OCI-LY7 (cell line): ENCODE measurements at regions not wholly inside any gene's neighbourhood (a gene's known extent, or its start where the extent isn't known, plus 50 kb on each side); places are given as distances from the start of the nearest gene placed in this dataset.

Experiments used
- BruUV-seq: library from RNA; stranded (reverse); fragments of 400-500 nt; replicated peaks from 2 replicates; lab custom pipeline; 2021; lab: Mats Ljungman, UMichigan
- CTCF ChIA-PET: fragments of 300-600 bp; sonication (Branson Sonifier 250); formaldehyde crosslinking; loops from one replicate; lab custom pipeline; 2022; ENCODE audit warnings: antibody characterized with exemption; ENCODE audit not compliant: unreplicated experiment; lab: Charles Lee
- POLR2A ChIA-PET: fragments of 300-600 bp; sonication (Branson Sonifier 250); formaldehyde crosslinking; loops from one replicate; lab custom pipeline; 2022; ENCODE audit warnings: antibody characterized with exemption; lab: Charles Lee
- DNase-seq: peaks from one replicate; pipeline ENCODE4 v3.0.0-alpha.2; 2015; ENCODE audit warnings: low spot score
- H2AFZ ChIP-seq: fragments of 200-600 bp; sonication (generic), shearing (Covaris generic); 2 replicates; pipeline ENCODE4 v1.6.1; 2014; ENCODE audit warnings: mild to moderate bottlenecking, antibody characterized with exemption, low read length, moderate library complexity
- H3K27ac ChIP-seq: fragments of 200-600 bp; sonication (generic); 2 replicates; pipeline ENCODE4 v1.5.1; 2014; ENCODE audit warnings: mixed run types, low read depth, mild to moderate bottlenecking, moderate library complexity, low read length, inconsistent platforms; ENCODE audit not compliant: poor library complexity, severe bottlenecking
- H3K36me3 ChIP-seq: fragments of 200-600 bp; sonication (generic); 2 replicates; pipeline ENCODE4 v1.6.1; 2014; ENCODE audit warnings: mild to moderate bottlenecking, antibody characterized with exemption, low read length, moderate library complexity, mixed read lengths; ENCODE audit not compliant: insufficient read depth
- H3K4me1 ChIP-seq: fragments of 200-600 bp; sonication (generic); 2 replicates; pipeline ENCODE4 v1.5.1; 2014; ENCODE audit warnings: mild to moderate bottlenecking, low read length; ENCODE audit not compliant: insufficient read depth, poor library complexity, severe bottlenecking
- H3K4me2 ChIP-seq: fragments of 200-600 bp; sonication (generic); 2 replicates; pipeline ENCODE4 v1.6.1; 2014; ENCODE audit warnings: mild to moderate bottlenecking, low read length
- H3K4me3 ChIP-seq: fragments of 200-600 bp; sonication (generic); 2 replicates; pipeline ENCODE4 v1.5.1; 2014; ENCODE audit warnings: mild to moderate bottlenecking, low read depth, low read length; ENCODE audit not compliant: poor library complexity, severe bottlenecking
- H3K79me2 ChIP-seq: fragments of 200-600 bp; sonication (generic); 2 replicates; pipeline ENCODE4 v1.6.1; 2016; ENCODE audit warnings: low read depth, mild to moderate bottlenecking, low read length, moderate library complexity, mixed read lengths; ENCODE audit not compliant: insufficient read depth
- H3K9me2 ChIP-seq: fragments of 200-600 bp; sonication (generic); 2 replicates; pipeline ENCODE4 v1.6.1; 2016; ENCODE audit warnings: mild to moderate bottlenecking, low read length, mixed read lengths; ENCODE audit not compliant: insufficient read depth
- H3K9me3 ChIP-seq: fragments of 200-600 bp; sonication (generic); 2 replicates; pipeline ENCODE4 v1.6.1; 2014; ENCODE audit warnings: mild to moderate bottlenecking, mixed run types, low read length, mixed read lengths
- H4K20me1 ChIP-seq: fragments of 200-600 bp; sonication (generic); 2 replicates; pipeline ENCODE4 v1.6.1; 2014; ENCODE audit warnings: mild to moderate bottlenecking, antibody characterized with exemption, low read length, moderate library complexity, mixed read lengths; ENCODE audit not compliant: insufficient read depth
- CTCF ChIP-seq: fragments of 200-600 bp; sonication (generic); conservative IDR thresholded peaks from 2 replicates; pipeline ENCODE4 v1.5.1; 2014; ENCODE audit warnings: mild to moderate bottlenecking, antibody characterized with exemption, low read length, moderate library complexity, mixed read lengths
- EZH2phosphoT487 ChIP-seq: fragments of 200-600 bp; sonication (generic); IDR thresholded peaks from 2 replicates; pipeline ENCODE4 v1.6.1; 2018; ENCODE audit warnings: low read depth, borderline replicate concordance, mild to moderate bottlenecking, mixed run types, antibody characterized with exemption, low read length, moderate library complexity, mixed read lengths
- intact Hi-C: fragments of 100-400 bp; cut with micrococcal nuclease; formaldehyde crosslinking; loops from one replicate; pipeline ENCODE4 v1.10.0; 2022; ENCODE audit not compliant: unreplicated experiment

DNA sequence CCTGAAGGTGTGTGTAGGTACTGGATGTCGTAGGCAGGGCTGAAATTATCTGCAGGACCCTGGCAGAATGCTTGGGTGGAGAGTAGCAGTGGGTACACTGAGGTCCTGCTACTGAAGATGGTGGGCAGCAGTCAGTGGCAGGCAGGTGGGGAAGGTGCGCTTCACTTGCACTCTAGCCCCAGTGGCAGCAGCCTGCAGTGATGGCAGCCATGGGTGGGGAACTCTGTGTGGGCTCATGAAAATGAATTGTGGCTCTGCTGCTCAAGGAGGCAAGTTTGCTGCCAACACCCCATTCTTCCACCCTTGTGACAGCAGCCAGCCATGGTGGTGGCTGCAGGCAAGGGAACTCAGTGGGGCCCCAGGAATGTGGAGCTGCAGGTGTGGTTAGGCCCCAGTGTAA lies 1242.7 kb upstream of the MIR17HG start:
- DNase-seq: no peak
- Histone ChIP-seq H3K9me3 (peaks cover 8% of the 10 kb centered on the region; the same call in 1 of the 2 replicates), H3K4me2 (no peak overlapping the region), H3K4me1 (no peaks in the 10 kb centered on the region), H3K9me2 (no peaks in the 10 kb centered on the region), H3K27ac (no peak overlapping the region), H3K36me3 (no peaks in the 10 kb centered on the region), H2AFZ (no peak overlapping the region), H3K4me3 (no peak overlapping the region), H3K79me2 (no peaks in the 10 kb centered on the region), H4K20me1 (no peaks in the 10 kb centered on the region)
- no TSS peak for BruUV-seq
- CTCF ChIA-PET: no interaction called here
- no peak for TF ChIP-seq CTCF
- TF ChIP-seq EZH2phosphoT487: no peak
- POLR2A ChIA-PET: no interaction called here
- intact Hi-C loops: no loop called here

GRCh38 chr13:90105276-90105675 lies 1242.2 kb upstream of the MIR17HG start:
- no peaks in the 10 kb centered on the region for H4K20me1 ChIP-seq
- no peaks in the 10 kb centered on the region for H3K79me2 ChIP-seq
- no peaks in the 10 kb centered on the region for H3K9me2 ChIP-seq
- TF ChIP-seq EZH2phosphoT487 (no peak), CTCF (no peak)
- ChIA-PET CTCF (no interaction called here), POLR2A (interaction anchor here (0.5 to 0.7 kb wide), 2 partner anchors 15 to 292 kb away, joined by 3 to 5 read pairs; no protein-coding TSS in a partner anchor)
- peaks cover 12% of the 10 kb centered on the region; the same call in 1 of the 2 replicates for H3K9me3 ChIP-seq
- intact Hi-C loops: no loop called here
- H2AFZ ChIP-seq: no peak overlapping the region
- H3K36me3 ChIP-seq: no peaks in the 10 kb centered on the region
- no peak for DNase-seq
- H3K4me1 ChIP-seq: no peaks in the 10 kb centered on the region
- no peak overlapping the region for H3K27ac ChIP-seq
- H3K4me2 ChIP-seq: no peak overlapping the region
- no TSS peak for BruUV-seq
- H3K4me3 ChIP-seq: no peak overlapping the region

DNA sequence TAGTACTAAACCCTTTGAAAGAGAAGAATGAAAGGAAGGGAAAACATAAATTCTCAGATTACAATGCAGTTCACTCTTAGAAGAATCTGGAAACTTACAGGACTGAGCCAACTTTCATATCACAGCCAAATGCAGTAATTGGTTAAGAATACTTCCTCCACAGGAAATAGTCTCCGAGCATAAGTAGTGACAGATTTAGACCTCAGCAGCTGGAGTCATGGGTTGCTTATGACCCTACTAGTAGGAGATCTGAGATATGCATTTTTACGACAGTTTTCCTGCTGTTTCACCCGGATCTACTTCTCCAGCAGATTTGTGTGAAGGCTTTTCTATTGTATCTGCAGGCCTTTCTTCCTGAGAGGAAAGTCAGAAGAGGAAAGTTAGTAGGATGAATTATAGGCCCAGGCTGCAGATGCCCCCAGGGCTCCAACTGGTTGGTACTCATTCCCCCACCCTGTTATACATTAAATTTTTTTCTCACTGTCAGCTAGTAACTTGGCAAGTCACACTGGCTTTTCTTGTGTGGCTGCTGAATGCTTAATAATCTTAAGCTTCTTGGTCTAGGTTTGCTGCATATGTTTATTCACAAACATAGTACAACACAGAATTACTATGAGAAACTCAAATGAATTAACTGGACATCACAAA lies 1241.5 kb upstream of the MIR17HG start:
- ChIA-PET CTCF (no interaction called here), POLR2A (interaction anchor here (0.7 to 1.2 kb wide), 2 partner anchors 10 to 16 kb away, joined by 3 to 9 read pairs; no protein-coding TSS in a partner anchor)
- H3K27ac ChIP-seq: no peak overlapping the region
- no peak overlapping the region for H3K4me3 ChIP-seq
- H3K79me2 ChIP-seq: no peaks in the 10 kb centered on the region
- DNase-seq: no peak
- H3K4me1 ChIP-seq: no peaks in the 10 kb centered on the region
- H3K9me2 ChIP-seq: no peaks in the 10 kb centered on the region
- no peaks in the 10 kb centered on the region for H3K36me3 ChIP-seq
- no peak overlapping the region for H2AFZ ChIP-seq
- H3K9me3 ChIP-seq: peaks cover 12% of the 10 kb centered on the region; the same call in 1 of the 2 replicates
- no peak overlapping the region for H3K4me2 ChIP-seq
- BruUV-seq: no TSS peak
- intact Hi-C loops: no loop called here
- TF ChIP-seq EZH2phosphoT487 (no peak), CTCF (no peak)
- H4K20me1 ChIP-seq: no peaks in the 10 kb centered on the region
